DOHH2 (cell line): ENCODE measurements at regions not wholly inside any gene's neighbourhood (a gene's known extent, or its start where the extent isn't known, plus 50 kb on each side); places are given as distances from the start of the nearest gene placed in this dataset.

Experiments
- H3F3A ChIP-seq: fragments of 200-600 bp; sonication (generic), shearing (Covaris generic); 2 replicates; pipeline ENCODE4 v1.6.0; 2016; ENCODE audit warnings: antibody characterized with exemption, mild to moderate bottlenecking; ENCODE audit not compliant: control insufficient read depth, insufficient read depth
- H3K27ac ChIP-seq: fragments of 200-600 bp; sonication (generic); 2 replicates; pipeline ENCODE4 v1.5.1; 2014; ENCODE audit warnings: low read depth, mild to moderate bottlenecking, low read length, moderate library complexity
- H3K27me3 ChIP-seq: fragments of 200-600 bp; sonication (generic); 2 replicates; pipeline ENCODE4 v1.6.1; 2014; ENCODE audit warnings: mild to moderate bottlenecking, low read length, mixed read lengths; ENCODE audit not compliant: control insufficient read depth
- H3K36me3 ChIP-seq: fragments of 200-600 bp; sonication (generic); 2 replicates; pipeline ENCODE4 v1.6.1; 2014; ENCODE audit warnings: mild to moderate bottlenecking, low read length, moderate library complexity, mixed read lengths; ENCODE audit not compliant: control insufficient read depth
- H3K4me1 ChIP-seq: fragments of 200-600 bp; sonication (generic); 2 replicates; pipeline ENCODE4 v1.6.1; 2014; ENCODE audit warnings: mild to moderate bottlenecking, low read length, mixed read lengths; ENCODE audit not compliant: control insufficient read depth
- H3K4me2 ChIP-seq: fragments of 200-600 bp; sonication (generic); 2 replicates; pipeline ENCODE4 v1.6.0; 2014; ENCODE audit warnings: mild to moderate bottlenecking, low read length, moderate library complexity
- H3K4me3 ChIP-seq: fragments of 200-600 bp; sonication (generic); 2 replicates; pipeline ENCODE4 v1.5.1; 2014; ENCODE audit warnings: mild to moderate bottlenecking, low read length, mixed read lengths
- H3K79me2 ChIP-seq: fragments of 200-600 bp; sonication (generic); 2 replicates; pipeline ENCODE4 v1.6.1; 2014; ENCODE audit warnings: mild to moderate bottlenecking, low read length, mixed read lengths; ENCODE audit not compliant: control insufficient read depth
- H3K9me2 ChIP-seq: fragments of 200-600 bp; sonication (generic); replicated peaks from 2 replicates; pipeline ENCODE4 v1.6.1; 2014; ENCODE audit warnings: mild to moderate bottlenecking, low read length, mixed read lengths; ENCODE audit not compliant: control insufficient read depth
- H3K9me3 ChIP-seq: fragments of 200-600 bp; sonication (generic); 2 replicates; pipeline ENCODE4 v1.6.1; 2014; ENCODE audit warnings: antibody characterized with exemption, low read length, mixed read lengths; ENCODE audit not compliant: control insufficient read depth, insufficient read depth
- H4K20me1 ChIP-seq: fragments of 200-600 bp; sonication (generic); 2 replicates; pipeline ENCODE4 v1.6.0; 2014; ENCODE audit warnings: low read depth, mild to moderate bottlenecking, antibody characterized with exemption, low read length, moderate library complexity; ENCODE audit not compliant: control insufficient read depth, insufficient read depth
- EZH2phosphoT487 ChIP-seq: fragments of 200-600 bp; sonication (generic); IDR thresholded peaks from 2 replicates; pipeline ENCODE4 v1.6.1; 2017; ENCODE audit warnings: borderline replicate concordance, mild to moderate bottlenecking, antibody characterized with exemption, low read length, moderate library complexity, mixed read lengths
- TF ChIP-seq, protein P1 (sequence below): fragments of 200-600 bp; sonication (generic); IDR thresholded peaks from one replicate; pipeline ENCODE4 v1.5.1; 2014; ENCODE audit warnings: antibody characterized with exemption, mild to moderate bottlenecking, low read depth, low read length; ENCODE audit not compliant: poor library complexity, severe bottlenecking

DNA sequence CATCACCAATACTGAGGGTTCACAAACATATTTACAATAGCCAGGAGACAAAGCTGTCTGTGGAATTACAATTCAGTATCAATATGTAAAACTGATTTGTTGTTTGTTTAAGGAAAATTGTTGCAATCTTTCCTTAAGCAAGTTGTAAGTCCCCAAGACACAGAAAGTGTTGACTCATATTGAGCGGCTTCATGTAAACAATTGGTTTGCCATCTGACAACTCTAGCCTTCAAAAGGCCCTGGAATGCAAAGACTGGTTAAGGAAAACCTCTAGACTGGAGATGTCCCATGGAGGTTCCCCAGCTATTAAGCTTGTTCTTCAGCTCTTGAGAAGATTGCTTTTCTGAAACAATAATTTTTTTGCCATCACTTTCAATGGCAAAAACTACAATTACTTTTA lies 283.7 kb upstream of the PROK2 start:
- TF ChIP-seq, protein P1, sequence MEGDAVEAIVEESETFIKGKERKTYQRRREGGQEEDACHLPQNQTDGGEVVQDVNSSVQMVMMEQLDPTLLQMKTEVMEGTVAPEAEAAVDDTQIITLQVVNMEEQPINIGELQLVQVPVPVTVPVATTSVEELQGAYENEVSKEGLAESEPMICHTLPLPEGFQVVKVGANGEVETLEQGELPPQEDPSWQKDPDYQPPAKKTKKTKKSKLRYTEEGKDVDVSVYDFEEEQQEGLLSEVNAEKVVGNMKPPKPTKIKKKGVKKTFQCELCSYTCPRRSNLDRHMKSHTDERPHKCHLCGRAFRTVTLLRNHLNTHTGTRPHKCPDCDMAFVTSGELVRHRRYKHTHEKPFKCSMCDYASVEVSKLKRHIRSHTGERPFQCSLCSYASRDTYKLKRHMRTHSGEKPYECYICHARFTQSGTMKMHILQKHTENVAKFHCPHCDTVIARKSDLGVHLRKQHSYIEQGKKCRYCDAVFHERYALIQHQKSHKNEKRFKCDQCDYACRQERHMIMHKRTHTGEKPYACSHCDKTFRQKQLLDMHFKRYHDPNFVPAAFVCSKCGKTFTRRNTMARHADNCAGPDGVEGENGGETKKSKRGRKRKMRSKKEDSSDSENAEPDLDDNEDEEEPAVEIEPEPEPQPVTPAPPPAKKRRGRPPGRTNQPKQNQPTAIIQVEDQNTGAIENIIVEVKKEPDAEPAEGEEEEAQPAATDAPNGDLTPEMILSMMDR = no peak
- TF ChIP-seq EZH2phosphoT487 = no peak

DNA sequence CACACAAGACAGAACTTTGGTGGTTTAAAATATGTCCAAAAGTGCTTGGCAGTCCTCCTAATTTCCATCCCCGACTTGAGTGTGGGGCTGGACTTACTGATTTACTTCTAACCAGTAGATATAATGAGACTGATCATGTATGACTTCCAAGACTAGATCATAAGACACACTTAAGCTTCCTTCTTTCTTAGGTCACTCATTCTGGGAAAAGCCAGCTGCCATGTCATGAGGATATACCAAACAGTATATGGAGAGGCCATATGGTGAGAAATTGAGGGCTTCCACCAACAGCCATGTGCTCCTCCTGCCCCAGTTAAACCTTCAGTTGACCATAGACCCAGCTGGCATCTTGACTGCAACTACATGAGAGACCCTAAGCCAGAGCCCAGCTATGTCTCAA lies 282.8 kb upstream of the PROK2 start:
- no peaks in the 10 kb centered on the region for H3K79me2 ChIP-seq
- TF ChIP-seq, protein P1 = no peak
- TF ChIP-seq EZH2phosphoT487 = no peak
- H3K4me3 ChIP-seq = no peak overlapping the region
- H3K9me2 ChIP-seq = no peaks in the 10 kb centered on the region
- H4K20me1 ChIP-seq = no peaks in the 10 kb centered on the region
- no peak overlapping the region for H3K4me2 ChIP-seq
- H3K27ac ChIP-seq = no peak overlapping the region
- 0 out of 2 replicates have a peak, but pooled peaks cover 2% of the 10 kb centered on the region for H3F3A ChIP-seq
- H3K4me1 ChIP-seq = no peaks in the 10 kb centered on the region
- H3K36me3 ChIP-seq = peaks cover 28% of the 10 kb centered on the region
- H3K27me3 ChIP-seq = no peaks in the 10 kb centered on the region
- H3K9me3 ChIP-seq = no peaks in the 10 kb centered on the region

More for the DNA sequence above, 283.7 kb upstream of the PROK2 start:
- Histone ChIP-seq H4K20me1 (no peaks in the 10 kb centered on the region), H3K9me2 (no peaks in the 10 kb centered on the region), H3K9me3 (no peaks in the 10 kb centered on the region), H3K4me2 (no peak overlapping the region), H3K4me1 (no peaks in the 10 kb centered on the region), H3F3A (0 out of 2 replicates have a peak, but pooled peaks cover 2% of the 10 kb centered on the region), H3K36me3 (peaks cover 38% of the 10 kb centered on the region), H3K27me3 (no peaks in the 10 kb centered on the region), H3K27ac (no peak overlapping the region), H3K4me3 (no peak overlapping the region), H3K79me2 (peaks cover 3% of the 10 kb centered on the region; the same call in 1 of the 2 replicates)

DNA sequence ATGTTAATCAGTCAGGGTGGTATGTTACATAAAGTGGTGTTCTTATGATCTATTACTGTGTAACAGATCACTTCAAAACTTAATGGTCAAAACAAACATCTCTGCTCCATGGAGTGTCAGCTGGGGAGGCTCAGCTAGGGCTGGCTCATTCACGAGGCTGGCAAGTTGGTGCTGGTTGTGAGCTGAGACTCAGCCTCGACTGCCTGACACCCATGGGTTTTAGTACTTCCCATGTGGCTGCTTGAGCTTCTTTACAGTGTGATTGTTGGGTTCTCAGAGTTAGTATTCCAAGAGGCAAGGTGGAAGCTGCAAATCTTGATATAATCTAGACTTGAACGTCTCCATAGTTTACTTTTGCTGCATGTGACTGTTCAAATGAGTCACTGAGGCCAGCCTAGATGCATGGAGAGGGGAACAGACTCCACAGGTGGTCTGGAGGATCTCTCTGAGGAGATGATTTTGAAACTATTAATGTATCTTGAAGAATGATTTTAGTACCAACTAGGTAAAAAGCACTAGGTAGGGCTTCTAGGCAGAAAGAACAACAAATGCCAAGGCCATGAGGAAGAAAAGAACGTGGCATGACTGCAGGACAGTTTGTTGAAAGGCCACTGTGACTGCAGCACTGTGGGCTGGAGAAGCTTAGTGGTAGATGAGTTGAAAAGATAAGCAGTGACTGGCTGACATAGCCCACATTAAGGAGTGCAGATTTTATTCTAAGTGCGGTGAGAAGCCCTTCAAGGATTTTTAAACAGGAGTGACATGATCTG lies 281.1 kb upstream of the PROK2 start:
- H3K4me3 ChIP-seq = no peak overlapping the region
- peaks cover 14% of the 10 kb centered on the region for H3K36me3 ChIP-seq
- H3K27ac ChIP-seq = no peak overlapping the region
- H3K27me3 ChIP-seq = no peaks in the 10 kb centered on the region
- no peak for TF ChIP-seq EZH2phosphoT487
- TF ChIP-seq, protein P1 = no peak
- H3K4me2 ChIP-seq = no peak overlapping the region
- H3F3A ChIP-seq = no peaks in the 10 kb centered on the region
- no peaks in the 10 kb centered on the region for H3K9me2 ChIP-seq
- no peaks in the 10 kb centered on the region for H3K79me2 ChIP-seq
- H3K4me1 ChIP-seq = no peaks in the 10 kb centered on the region
- H3K9me3 ChIP-seq = no peaks in the 10 kb centered on the region
- no peaks in the 10 kb centered on the region for H4K20me1 ChIP-seq
